ENCODE measurements at regions not wholly inside any gene's neighbourhood (a gene's known extent, or its start where the extent isn't known, plus 50 kb on each side); places are given as distances from the start of the nearest gene placed in this dataset.

GRCh38 chr3:25910997-25911396, 121.1 kb downstream of the OXSM start:
- no peak for TF ChIP-seq NRF1 (IDR thresholded peaks at IDR 0.05; ENCODE audit: low read depth, low read length)
- TF ChIP-seq EP300 (IDR thresholded peaks at IDR 0.05; ENCODE audit: borderline replicate concordance in 1 of 2, low read depth in 1 of 2, low read length in 1 of 2): no peak
- TF ChIP-seq CTCF (IDR thresholded peaks at IDR 0.05): peak; percentile 60
- no peak for TF ChIP-seq EZH2phosphoT487 (IDR thresholded peaks at IDR 0.05; ENCODE audit: borderline replicate concordance, low read depth)
- TF ChIP-seq REST (IDR thresholded peaks at IDR 0.05; ENCODE audit: low read depth, low read length): no peak
- no peak for TF ChIP-seq RXRA (IDR thresholded peaks at IDR 0.05; ENCODE audit: borderline replicate concordance, low read depth)
- TF ChIP-seq SMC3 (IDR thresholded peaks at IDR 0.05; ENCODE audit: low read depth, low read length): no peak
- no peak for TF ChIP-seq POLR2AphosphoS5 (IDR thresholded peaks at IDR 0.05; ENCODE audit: low read depth, low read length)
- no peak for TF ChIP-seq PBX3 (IDR thresholded peaks at IDR 0.05)

Data from SK-N-SH (cell line).